ENCODE measurements at regions not wholly inside any gene's neighbourhood (a gene's known extent, or its start where the extent isn't known, plus 50 kb on each side); places are given as distances from the start of the nearest gene placed in this dataset.

DNA sequence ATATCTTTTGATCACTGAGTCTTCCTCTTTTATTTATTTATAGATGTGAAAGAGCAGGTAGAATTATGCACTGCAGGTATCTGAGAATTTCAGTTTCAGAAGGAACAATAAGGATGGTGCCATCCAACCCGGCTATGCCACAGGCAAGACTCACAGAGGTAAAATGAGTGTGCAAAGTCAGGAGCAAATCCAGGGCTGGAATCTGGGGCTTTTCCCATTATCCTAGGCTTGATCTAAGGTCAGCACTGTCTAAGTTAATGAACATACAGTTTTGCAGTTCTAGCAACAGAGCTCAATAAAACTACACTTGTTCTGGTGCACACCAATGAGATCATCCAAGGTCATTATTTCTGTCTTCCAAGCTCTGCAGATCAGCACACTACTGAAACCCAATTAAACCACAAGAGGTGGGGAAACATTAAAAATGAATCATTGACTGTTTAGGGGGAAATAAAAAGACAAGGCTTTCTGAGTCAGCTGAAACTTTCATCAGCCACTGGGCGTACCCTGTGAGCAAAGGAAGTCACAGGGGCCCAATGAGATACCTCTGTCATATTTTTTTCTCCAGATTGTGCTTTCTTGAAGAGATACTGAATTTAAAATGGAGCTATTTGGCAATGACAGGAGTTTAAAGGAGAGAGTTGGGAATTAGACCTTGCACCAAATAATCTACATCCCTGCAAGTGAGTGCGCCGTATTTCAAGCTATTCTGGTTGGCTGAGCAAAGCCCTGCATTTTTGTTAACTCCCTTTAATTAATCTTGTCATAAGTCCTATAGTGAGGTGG, 662.2 kb upstream of the ZNF608 start:
- DNase-seq, result peak; percentile 87

GRCh38 chr5:125409234-125409860, 662.9 kb upstream of the ZNF608 start:
- no peak for DNase-seq

- DNase-seq, result peak; percentile 96
Observed at GRCh38 chr5:125409861-125410536, 663.6 kb upstream of the ZNF608 start.

DNA sequence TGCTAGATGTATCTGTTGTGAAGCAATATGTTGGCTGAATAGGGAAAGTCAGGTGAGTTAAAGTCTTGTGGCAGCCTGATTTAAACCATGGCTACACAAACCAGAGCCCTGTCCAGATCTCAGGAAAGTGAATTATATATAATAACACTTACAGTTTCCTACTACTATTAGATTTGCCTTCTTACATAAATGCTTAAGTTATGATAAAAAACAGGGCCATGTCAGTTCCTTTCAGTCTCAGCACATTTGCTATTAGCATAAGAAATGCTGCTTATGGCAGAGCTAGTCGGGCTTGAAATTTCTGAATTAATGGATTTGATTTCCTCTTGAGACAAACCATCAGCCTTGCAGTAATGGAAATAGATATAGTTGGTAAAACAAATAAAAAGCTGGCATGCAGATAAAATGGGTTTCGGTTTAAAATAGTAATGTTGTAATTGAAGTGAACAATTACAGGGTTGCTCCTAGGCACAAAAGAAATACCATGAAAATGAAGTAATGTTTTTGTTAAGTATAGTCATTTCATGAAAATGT, 664.2 kb upstream of the ZNF608 start:
- peak; percentile 86 for DNase-seq

DNA sequence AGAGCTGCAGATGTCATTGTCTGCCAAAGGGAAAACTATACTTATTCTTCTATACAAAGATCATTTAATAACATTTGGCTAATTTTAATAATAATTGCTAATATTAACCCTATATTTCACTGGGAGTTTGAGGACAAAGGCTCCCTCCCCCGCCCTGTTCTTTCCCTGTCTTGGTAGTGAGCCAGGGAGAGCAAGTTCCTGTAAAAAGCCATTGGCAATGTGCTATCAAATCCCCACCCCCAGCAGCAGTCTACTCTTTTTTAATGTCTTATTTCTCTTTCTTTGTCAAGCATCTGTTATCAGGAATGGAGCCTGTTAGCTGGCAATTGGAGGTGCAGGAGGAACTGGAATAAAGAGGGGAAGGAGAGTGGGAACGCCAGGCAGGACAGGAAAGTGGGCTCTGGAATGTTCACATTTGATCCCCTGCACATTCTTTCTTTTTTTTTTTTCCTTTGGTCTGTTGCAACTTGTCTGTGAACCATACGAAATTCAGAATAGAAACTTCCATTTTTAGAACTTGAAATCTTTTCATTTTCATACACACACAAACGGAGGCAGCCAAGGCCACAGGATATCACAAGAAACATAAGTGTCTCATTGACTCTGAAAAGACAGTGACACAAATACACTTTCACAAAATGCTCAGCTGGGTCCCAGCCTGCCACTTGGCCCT, 664.8 kb upstream of the ZNF608 start:
- DNase-seq, result peak; percentile 86

DNA sequence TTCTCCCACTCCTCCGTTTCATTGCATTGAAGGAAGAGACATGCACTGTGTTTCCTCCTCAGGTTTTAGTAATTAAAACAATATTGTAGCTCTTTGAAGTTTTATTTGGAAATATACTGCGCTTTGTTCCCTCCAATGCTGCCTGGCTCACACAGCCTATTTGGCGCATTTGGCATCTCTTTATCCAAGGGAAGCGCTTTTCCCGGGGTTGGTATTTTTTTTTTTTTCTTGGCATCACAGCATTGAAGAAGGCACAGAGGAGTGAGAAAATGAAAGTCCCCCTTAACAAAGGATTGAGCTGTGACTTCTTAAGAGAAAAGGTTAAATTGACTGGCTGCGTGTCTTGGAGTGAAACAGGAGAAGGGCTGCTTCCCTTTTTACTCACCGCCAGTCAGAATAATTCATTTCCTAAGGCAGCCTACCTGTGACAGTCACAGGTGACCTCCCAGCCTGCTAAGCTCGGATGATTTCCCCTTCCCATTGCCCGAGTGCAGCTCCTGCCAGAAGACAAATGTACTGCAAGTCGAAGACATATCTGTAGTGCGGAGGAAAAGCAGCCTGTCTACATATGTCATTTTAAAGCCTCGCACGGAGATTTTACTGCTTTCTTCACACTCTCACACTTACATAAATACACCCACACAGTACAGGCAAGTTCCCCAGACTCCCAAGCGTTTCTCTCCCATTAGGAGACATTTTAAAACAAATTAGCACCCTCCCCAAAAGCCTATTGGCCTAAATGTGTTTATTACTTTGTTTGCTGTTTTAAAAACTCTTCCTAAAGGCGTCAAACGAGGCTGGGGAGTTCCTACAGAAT, 665.5 kb upstream of the ZNF608 start:
- peak; percentile 79 for DNase-seq

DNA sequence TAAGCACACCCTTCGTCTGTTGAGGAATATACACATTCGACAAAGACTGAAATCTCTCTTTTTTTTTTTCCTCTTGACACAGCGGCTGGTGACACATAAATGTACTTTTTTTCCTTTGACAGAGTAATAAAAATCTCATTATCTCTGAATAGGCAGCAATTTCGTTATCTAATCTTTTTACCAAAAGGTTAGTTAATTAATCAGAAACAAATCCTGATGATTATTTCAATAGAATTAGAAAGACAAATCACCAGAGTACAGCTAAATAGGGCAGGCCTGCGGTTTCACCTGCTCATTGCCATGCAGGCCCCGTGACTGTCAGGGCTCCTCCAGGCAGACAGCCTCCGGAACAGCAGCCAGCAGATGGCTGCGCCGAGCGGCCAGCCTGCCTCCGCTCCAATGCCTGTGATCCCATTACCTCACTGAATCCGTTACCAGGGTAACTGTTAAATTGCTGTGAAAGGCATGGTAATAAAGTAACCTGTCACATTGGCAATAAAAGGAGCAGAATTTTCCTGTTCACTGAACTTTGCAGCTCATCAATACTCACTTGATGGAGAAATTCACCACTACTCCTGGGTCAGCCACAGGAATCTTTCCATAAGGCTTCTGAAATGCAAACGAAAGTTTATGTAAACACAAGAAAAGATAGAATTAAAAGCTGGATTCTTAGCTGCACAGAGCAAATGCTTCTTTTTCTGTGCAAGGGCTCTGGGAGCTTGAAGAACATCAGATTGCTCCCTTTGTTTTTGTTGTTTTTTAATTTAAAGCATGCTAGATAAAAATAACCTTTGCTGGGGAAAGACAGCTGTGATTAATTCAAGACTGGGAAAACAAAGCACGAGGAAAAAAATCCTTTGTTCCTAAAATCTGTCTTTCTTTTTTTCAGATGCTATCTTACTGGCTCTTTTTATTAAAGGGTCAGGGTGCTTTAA, 666.4 kb upstream of the ZNF608 start:
- DNase-seq, result peak; percentile 97

- peak; percentile 58 for DNase-seq
Observed at GRCh38 chr5:125413496-125414274, 667.2 kb upstream of the ZNF608 start.

DNA sequence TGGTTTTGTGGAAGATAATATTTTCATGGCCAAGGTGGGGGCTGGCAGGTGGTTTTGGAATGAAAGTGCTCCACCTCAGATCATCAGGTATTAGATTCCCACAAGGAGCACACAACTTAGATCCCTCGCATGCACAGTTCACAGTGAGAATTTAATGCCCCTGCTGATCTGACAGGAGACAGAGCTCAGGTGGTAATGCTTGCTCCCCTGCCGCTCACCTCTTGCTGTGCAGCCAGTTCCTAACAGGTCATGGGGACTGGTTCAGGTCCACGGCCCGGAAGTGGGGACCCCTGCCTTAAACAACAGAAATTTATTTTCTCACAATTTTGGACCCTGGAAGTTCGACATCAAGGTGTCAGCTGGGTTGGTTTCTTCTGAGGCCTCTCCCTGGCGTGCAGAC, 668.7 kb upstream of the ZNF608 start:
- no peak for DNase-seq

DNA sequence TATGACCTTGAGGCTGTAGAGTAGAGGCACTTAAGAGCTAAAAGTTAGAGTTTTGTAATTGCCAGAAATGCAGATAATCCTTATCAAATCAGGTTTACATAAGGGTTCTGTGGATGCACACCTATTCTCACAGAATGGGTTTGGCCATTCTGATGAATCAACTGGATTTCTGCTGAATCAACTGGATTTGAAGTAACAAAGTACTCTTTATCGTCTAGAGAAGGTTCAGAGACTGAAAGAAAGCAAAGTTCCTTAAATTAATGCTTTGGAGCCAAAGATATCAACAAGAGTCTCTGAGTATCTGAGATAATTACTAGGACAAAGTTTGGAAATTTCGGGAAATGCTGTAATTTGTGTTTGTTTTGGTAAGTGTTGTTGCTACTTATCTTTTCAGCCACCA, 669.6 kb upstream of the ZNF608 start:
- DNase-seq, result no peak

- no peak for DNase-seq
Observed at GRCh38 chr5:125421006-125421405, 674.6 kb upstream of the ZNF608 start.

DNA sequence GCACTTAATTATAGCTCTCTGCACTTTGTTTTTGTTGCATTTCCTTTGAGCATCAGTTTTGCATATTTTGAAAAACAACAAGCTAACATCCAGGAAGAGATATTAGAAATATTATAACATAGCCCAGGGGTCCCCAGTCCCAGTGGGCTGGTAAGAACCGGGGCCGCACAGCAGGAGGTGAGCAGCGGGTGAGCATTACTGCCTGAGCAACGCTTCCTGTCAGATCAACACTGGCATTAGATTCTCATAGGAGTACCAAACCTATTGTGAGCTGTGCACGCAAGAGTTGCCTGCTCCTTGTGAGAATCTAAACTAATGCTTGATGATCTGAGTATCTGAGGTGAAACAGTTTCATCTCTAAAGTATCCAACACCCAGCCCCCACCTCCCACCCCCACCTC, 675.9 kb upstream of the ZNF608 start:
- DNase-seq, result no peak

- DNase-seq, result peak; percentile 86
Observed at GRCh38 chr5:125424402-125425141, 678.1 kb upstream of the ZNF608 start.

- no peak for DNase-seq
Observed at GRCh38 chr5:125429498-125429897, 683.1 kb upstream of the ZNF608 start.

DNA sequence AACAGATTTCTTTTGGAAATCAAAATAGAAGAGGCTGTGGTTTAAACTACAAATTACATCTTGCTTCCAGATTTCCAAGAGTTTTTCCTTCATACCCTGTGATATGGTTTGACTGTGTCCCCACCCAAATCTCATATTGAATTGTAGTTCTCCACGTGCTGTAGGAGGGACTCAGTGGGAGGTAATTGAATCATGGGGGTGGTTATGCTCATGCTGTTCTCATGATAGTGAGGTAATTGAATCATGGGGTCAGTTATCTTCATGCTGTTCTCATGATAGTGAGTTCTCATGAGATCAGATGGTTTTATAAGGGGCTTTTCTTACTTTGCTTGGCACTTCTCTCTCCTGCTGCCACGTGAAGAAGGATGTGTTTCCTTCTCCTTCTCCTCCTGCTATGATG, 687.0 kb upstream of the ZNF608 start:
- DNase-seq, result no peak

GRCh38 chr5:125439243-125439642, 692.8 kb upstream of the ZNF608 start:
- DNase-seq, result no peak

DNA sequence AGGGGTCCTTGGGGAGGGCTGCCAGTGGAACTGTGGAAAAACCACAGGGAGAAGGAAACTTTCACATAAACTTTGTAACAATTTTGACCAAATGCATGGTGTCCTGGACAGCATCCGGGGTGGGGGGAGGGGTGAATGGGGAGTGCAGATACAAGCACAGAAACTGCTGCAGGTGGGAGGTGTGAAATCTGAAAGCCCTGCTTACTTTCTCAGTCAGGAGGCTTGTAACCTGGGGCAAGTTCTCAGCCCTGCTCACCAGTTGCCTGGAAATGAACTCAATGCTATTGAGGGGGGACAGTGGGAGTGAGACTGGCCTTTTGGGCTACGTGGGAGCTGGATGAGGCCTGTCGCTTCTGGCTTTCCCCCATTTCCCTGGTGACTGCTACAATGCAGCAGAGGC, 694.5 kb upstream of the ZNF608 start:
- DNase-seq, result no peak

GRCh38 chr5:125446986-125447385, 700.5 kb upstream of the ZNF608 start:
- DNase-seq, result peak; percentile 24

- DNase-seq, result peak; percentile 16
Observed at GRCh38 chr5:125450771-125451170, 704.3 kb upstream of the ZNF608 start.

- DNase-seq, result no peak
Observed at GRCh38 chr5:125451622-125452021, 705.2 kb upstream of the ZNF608 start.

Data from eye (tissue), 1 donor.